ENCODE measurements at regions not wholly inside any gene's neighbourhood (a gene's known extent, or its start where the extent isn't known, plus 50 kb on each side); places are given as distances from the start of the nearest gene placed in this dataset.
"Not testable (repeated sequence)": the region's sequence is repeated elsewhere in the genome, so short reads cannot be mapped to it uniquely, and the experiment has no call there.

GRCh38 chr3:118526758-118527513 lies 507.7 kb downstream of the IGSF11 start:
- no peak for DNase-seq (ENCODE audit: low spot score)

DNA sequence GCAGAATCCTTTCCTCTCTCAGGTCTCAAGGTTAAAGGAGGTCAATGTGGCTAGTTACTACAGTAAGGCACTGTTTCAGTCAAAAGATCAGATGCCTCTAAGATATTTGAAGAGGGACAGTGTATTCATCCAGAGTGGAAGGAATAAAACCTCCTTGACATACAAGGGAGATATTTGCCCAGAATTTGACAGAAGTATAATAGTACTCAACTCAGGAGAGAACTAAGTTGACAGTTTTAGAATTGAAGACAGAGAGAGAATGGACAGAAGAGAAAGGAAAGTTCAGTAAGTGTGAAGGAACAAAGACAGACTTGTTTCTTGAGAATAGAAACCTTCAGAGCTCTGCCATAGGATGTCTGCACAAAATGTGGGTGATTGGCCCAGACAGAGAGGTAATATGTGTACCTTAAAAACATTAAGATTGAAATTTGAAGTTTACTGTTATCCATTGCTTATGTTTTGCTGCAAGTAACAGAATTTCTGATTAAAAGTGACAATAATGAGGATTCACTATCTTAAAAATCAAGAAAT lies 507.1 kb downstream of the IGSF11 start:
- DNase-seq (ENCODE audit: low spot score), result no peak

GRCh38 chr3:118529554-118529953 lies 505.1 kb downstream of the IGSF11 start:
- no peak for DNase-seq (ENCODE audit: low spot score)

DNA sequence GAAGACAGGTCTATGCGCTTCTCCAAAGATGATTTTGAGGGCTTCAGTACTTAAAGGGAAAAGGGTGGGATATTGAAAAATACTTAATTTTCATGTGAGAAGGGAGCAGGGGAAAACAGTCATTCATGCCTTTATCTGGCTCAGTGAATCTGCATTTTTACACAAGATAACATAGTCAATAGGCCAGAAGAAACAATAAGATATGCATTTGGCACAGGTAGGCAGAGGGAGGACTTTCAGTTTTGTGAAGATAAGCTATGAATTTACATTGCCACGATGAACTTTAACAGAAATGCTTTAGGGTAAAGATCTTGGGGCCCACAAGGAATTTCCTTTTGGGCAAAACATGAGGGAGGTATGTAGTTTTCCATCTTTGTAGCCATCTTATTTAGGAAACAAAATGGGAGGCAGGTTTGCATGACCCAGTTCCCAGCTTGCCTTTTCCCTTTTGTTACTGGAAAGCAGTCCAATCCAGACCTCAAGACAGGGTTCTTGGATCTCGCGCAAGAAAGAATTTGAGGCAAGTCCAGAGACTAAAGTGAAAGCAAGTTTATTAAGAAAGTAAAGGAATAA lies 504.2 kb downstream of the IGSF11 start:
- DNase-seq (ENCODE audit: low spot score), result no peak

- DNase-seq (ENCODE audit: low spot score), result not testable (repeated sequence)
Observed at GRCh38 chr3:118530927-118531356, 503.7 kb downstream of the IGSF11 start.

DNA sequence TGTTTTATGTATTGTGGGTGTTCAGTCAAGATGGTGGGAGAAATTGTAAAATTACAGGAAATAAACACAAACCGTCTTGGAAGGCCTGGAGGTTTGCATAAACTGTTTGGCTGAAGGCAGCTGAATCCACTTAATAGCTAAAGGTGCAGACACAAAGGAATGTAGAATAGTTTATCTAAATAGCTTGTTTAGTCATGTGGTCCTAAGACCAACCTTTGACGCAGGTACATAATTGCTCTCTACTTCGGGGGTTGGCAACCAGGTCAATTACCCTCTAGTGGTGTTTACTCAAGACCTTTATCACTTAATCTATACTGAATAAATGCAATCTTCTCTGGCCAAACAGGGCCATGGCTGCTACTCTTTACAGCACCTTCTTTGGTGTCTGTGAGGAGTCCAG lies 502.8 kb downstream of the IGSF11 start:
- DNase-seq (ENCODE audit: low spot score), result no peak

DNA sequence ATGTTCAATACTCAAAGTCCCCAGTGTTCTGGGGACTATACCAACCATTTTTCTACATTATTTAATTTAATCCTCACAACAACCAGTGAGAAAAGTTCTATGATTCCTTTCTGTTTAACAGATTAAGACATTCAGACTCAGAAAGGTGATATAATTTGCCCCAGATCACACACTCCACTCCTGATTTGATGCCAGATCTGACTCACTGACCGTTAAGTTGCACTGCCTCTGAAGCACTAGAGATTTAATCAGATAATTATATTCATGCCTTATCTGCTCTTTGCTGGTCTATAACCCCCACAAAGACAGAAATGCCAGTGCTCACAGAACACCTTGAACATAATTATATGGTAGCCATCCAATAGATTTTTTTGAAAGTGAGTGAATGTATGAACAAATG lies 501.0 kb downstream of the IGSF11 start:
- DNase-seq (ENCODE audit: low spot score), result no peak

DNA sequence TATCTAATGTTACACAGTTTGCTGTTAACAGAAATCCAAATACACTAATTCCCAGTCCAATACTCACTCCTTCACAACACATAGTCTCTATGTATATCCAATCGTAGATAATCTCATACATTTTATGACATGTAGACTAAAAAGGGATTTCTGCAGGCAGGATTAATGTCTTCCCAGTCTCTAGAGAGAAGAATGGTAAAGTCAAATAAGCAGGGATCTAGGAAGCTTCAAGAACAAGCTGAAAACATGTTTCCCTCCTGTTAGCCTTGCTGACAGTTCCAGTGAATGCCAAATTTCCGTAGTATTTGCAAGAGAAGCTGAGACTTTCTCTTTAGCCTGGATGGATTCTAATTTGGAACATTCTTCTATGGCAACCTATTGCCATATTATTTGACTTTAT lies 500.1 kb downstream of the IGSF11 start:
- DNase-seq (ENCODE audit: low spot score), result no peak

- no peak for DNase-seq (ENCODE audit: low spot score)
Observed at GRCh38 chr3:118536764-118537163, 497.9 kb downstream of the IGSF11 start.

DNA sequence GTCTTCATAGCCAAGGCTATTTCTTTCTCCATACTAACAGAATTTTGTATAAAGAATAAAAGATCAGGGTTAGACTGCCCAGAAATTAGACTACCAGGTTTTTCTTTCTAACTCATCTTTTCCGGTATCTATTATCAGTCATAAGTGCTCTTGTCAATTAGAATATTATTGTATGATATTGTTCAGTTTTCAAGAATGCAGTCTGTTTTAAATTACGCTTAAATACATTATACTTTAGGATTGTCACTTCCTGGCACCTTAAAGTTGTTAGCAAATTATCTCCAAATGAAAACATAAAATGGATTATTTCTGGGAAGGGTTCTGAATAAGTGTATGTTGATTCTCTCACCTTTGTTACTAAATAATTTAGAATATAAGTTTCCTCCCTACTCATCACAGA lies 497.2 kb downstream of the IGSF11 start:
- no peak for DNase-seq (ENCODE audit: low spot score)

GRCh38 chr3:118538187-118538586 lies 496.5 kb downstream of the IGSF11 start:
- no peak for DNase-seq (ENCODE audit: low spot score)

GRCh38 chr3:118539820-118540447 lies 494.7 kb downstream of the IGSF11 start:
- DNase-seq (ENCODE audit: low spot score), result not testable (repeated sequence)

- not testable (repeated sequence) for DNase-seq (ENCODE audit: low spot score)
Observed at GRCh38 chr3:118540448-118540821, 494.2 kb downstream of the IGSF11 start.

DNA sequence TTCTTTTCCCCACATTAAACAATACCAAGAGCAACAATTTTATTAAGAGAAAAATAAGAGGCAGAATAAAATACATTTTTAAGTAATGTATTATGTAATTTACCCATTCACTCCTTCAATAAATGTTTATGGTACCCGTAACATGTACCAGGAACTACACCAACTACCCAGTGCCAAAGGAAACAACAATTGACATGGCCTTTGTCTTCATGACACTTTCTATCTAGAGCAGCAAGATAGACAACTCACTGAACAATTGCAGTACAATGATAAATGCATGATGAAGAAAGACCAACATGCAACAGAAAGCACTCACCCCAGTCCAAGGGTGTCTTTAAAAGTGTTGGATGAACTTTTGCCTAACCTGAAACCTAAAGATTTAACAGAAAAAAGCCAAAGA lies 493.8 kb downstream of the IGSF11 start:
- DNase-seq (ENCODE audit: low spot score), result no peak

DNA sequence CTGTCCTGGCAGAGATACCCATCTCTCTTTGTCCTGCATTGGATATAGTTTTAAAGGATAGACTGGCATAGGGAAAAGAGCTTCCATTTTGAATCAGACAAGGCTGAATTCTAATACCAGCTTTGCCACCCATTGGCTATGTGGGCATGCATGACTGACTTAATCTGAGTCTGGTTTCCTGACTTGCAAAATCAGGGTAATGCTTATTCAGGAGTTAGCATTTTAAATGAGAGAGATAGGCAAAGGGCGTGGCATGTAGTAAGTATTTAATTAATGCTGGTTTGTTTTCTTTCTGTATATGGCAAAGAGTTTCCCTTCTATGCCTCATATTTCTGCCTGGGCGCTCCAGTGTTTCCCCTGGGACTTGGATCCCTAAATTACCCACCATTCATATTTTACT lies 492.9 kb downstream of the IGSF11 start:
- no peak for DNase-seq (ENCODE audit: low spot score)

DNA sequence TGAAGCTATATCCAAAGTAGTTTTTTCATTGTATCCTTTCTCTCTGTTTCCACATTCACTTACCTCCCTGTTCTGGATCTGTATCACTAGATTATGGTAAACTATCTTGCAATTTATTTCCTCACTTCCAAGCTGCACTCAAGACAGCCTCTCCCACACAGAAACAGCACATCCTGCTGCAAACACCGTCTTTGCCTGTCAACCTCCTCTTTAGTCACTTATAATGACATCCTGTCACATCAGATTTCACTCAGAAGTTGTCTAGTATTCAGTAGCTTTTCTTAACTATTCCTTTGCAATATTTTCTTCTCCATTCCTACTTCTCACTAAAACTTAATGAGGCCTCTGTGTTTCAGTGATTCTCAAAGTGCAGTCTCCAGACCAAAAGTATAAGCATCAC lies 490.8 kb downstream of the IGSF11 start:
- DNase-seq (ENCODE audit: low spot score), result no peak

GRCh38 chr3:118544458-118544857 lies 490.2 kb downstream of the IGSF11 start:
- no peak for DNase-seq (ENCODE audit: low spot score)

GRCh38 chr3:118548434-118548833 lies 486.2 kb downstream of the IGSF11 start:
- no peak for DNase-seq (ENCODE audit: low spot score)

- DNase-seq (ENCODE audit: low spot score), result no peak
Observed at GRCh38 chr3:118550122-118550521, 484.5 kb downstream of the IGSF11 start.

- DNase-seq (ENCODE audit: low spot score), result no peak
Observed at GRCh38 chr3:118550556-118550955, 484.1 kb downstream of the IGSF11 start.

GRCh38 chr3:118554148-118554838 lies 480.4 kb downstream of the IGSF11 start:
- DNase-seq (ENCODE audit: low spot score), result no peak

- no peak for DNase-seq (ENCODE audit: low spot score)
Observed at GRCh38 chr3:118556983-118557382, 477.7 kb downstream of the IGSF11 start.

GRCh38 chr3:118557513-118557912 lies 477.1 kb downstream of the IGSF11 start:
- DNase-seq (ENCODE audit: low spot score), result no peak
